NCI-H82 (cell line): ENCODE measurements at regions not wholly inside any gene's neighbourhood (a gene's known extent, or its start where the extent isn't known, plus 50 kb on each side); places are given as distances from the start of the nearest gene placed in this dataset.
A peak's percentile ranks its signal among the peaks of the same experiment; 100 is the strongest.
"Not testable (repeated sequence)": the region's sequence is repeated elsewhere in the genome, so short reads cannot be mapped to it uniquely, and the experiment has no call there.

Experiments used
- DNase-seq: peaks from one replicate; lab custom pipeline; 2025; lab: John Stamatoyannopoulos, UW

DNA sequence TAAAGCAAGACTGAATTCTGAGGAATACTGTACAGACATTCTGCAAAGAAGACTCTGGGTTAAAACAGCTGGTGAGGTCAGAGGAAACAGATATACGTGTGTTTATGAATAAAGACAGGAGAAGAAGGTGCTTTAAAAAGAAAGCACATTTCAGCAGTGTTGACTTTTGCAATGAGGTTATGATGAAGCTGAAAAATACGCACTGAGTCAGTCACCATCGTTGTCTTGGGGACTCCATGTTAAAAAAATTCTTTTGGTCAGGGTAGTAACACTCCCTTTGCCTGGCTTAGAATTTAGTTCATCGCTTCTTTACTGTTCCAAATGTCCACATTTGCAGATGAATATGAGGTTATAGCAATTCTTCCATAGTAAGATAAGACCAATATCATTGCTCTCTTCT is 1049.0 kb downstream of the TSN start:
- DNase-seq = no peak

DNA sequence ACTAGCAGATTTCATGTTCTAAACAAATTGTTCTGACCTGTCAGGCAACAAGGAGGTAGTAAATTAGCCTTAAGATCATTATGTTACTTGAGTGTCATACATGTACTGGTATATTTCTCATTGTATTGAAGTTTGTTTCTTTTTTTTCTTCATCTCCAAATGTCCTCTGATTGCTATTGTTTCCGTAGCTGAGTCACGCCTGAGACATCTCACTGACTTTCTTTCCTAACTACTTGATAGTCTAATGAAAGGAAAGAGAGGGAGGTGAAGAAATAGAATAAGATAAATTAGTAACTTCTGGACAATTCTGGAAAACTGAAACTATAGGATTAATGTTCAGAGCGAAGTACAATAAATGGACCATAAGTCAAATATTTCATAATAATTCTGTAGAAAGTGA is 1049.9 kb downstream of the TSN start:
- DNase-seq = no peak

DNA sequence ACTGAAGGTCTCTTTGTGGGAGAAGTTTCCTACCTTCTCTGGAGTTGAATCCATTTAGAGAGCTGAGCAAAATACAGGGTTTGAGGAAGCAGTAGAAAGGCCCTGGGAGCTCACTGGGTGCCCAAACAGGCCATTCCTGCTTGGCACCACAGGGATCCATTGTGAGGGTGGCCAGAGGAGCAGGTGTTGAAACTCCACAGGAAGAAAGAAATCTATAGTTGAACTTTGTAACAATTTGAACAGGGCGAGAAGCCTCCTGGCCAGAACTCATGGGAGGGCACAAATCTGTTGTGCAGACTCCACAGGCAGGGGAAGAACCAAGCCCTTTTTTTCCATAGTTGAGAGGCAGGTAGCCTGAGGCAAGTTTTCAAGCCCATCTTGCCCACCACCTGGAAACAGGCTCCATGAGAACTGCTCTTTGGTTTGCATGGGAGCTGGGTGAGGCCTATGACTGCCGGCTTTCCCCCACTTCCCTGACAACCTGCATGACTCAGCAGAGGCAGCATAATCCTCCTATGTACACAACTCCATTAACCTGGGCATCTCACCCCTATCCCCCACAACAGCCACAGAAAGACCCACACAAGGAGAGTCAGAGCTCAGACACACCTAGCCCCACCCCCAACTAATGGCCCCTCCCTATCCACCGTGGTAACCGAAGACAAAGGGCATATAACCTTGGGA is 1053.0 kb downstream of the TSN start:
- no peak for DNase-seq

DNA sequence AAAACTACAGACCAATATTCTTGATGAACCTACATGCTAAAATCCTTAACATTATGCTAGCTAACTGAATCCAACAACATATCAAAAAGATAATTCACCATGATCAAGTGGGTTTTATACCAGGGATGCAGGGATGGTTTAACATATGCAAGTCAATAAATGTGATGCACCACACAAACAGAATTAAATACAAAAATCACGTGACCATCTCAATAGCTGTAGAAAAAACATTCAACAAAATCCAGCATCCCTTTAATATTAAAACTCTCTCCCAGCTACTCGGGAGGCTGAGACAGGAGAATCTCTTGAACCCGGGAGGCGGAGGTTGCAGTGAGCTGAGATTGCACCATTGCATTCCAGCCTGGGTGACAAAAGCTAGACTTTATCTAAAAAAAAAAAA is 1056.8 kb downstream of the TSN start:
- DNase-seq = not testable (repeated sequence)

DNA sequence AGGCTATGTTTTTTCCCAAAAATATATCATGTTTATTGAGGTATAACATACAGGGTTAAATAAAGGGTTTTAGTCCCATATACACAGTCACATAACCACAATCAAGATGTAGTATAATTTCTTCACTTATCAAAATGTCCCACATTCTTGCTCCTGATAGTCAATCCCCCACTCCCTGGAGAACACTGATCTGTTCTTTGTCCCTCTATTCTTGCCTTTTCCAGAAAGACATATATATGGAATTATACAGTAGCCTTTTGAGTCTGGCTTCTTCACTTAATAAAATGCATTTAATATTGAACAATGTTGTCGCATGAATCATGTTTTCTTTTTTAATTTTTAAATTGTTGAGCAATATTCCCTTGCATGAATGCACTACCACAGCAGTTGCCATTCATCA is 1059.7 kb downstream of the TSN start:
- no peak for DNase-seq

DNA sequence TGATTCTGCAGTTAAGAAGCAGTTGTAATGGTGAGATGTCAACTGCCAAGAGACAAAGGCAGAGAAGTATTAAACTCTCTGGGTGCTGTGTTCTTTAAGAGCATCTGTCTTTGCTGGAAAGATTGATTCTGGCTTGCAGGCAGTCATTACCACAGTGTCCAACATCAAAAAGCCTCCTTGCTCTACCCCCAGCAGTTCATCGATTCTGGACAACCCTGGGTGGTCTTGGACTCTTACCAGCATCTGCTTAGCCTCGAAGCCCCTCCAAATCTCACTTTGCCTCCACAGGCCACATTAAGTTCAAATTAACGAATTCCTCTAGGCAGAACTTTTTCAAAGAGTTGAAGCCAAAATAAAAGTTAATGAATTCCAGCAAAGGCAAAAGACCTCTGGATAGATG is 1061.4 kb downstream of the TSN start:
- no peak for DNase-seq

DNA sequence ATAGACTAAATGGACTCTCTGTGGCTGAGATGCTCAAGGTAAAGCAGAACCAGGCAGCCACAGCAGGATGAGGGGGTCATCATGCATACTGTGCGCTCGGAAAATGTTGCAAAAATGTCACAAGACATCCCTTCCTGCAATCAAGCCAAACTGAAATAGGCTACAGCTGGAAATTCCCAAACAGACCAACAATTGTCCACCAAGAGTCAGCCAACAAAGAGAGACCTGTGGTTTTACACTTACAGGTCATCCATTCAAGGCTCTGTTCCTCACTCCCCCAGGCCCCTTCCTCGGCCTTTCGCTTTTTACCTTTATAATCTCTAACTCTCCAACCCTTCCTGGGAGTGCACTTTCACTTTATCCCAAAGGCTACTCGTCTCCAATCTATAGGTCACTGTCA is 1066.9 kb downstream of the TSN start:
- DNase-seq = no peak

DNA sequence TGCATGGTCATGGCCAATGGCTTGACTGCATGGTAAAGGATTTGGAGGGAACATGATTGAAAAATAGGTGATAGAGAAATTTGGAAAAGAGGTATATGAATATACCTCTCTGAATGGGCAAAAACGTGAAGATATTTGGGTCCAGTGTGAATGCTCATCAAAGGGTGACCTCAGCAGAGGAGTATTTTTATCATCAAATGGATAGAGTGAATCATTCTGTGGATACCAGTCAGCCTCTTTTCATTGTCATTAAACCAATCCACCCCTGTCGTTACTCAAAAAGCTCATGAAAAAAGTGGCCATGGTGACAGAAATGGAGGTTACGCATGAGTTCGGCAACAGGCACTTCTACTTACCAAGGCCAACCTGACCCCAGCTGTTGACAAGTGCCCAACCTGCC is 1074.7 kb downstream of the TSN start:
- no peak for DNase-seq

DNA sequence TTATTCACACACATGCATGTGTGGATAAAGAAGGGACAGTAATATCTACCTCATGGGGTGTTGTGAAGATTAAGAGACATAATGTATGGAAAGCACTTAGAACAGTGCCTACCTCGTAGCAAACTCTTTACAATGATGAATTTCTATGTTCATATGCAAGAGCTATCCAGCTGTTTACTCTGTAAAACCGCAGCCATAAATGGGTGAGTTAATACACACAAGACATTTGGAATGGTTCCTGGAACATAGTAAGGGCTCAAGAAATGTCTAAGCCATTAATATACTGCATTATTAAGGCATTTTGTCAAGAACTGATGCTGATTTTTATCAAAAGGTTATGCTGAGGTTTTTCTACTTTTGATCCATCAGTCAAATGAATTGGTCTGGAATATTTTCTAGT is 1076.2 kb downstream of the TSN start:
- no peak for DNase-seq

DNA sequence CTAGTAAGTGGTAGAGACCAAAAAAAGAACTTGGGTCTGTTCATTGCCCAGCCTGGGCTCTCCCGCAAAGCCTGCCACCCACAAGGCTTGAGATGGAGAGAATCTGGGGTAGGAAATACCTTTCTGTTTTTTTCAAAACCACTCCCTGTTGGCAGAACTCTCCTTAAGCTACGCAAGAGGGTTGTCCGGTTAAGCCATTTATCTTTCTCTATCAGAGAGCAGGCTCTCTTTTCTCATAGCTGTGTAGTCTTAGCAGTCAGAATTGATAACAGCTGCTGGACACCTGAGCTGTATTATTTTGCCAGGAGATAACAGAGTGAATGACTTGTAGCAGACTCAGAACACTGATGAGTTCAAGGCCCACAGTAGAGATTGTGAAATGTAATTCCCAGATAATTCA is 1088.1 kb downstream of the TSN start:
- DNase-seq = no peak

DNA sequence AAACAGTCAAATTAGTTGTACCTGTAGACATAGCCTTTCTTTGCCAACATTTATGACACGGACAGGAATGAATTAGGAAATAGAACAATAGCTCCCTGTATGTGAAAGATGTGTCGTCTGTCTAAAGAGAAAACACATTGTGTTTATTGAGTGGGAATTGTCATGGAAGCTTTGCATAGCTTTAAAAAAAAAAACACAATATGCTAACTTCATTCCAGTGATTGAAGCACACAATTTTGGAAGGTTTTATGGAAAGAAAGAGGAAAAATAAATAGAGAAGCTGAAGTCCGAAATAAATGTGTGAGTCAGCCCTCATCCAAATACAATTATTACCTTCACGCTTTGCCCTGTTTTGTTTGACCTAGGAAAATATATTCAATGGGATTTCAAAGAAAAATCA is 1095.7 kb downstream of the TSN start:
- no peak for DNase-seq

DNA sequence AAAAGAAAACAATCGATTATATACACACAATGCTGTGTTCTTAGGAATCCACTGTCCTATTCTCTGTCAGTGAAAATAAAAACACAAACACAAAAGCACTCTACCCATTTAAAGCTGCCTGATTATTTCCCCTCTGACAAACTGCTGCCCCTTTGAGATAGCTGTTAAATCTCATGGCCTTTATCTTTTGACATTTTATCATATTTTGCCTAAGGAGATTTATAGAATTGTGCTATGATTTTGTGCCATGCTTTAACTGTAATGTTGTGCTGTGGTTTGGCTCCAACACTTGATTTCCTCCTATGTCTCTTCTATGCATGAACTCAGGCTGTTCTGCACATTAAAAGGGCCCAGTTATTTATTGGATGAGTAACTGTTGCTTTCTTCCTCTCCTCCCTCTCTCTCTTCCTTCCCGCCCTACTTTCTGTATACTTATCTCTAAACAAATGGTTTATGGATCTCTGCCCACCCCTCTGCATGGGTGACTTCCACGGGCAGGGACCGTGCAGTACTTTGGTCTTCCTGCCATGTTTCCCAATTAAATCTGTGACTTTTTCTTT is 1096.6 kb downstream of the TSN start:
- no peak for DNase-seq

DNA sequence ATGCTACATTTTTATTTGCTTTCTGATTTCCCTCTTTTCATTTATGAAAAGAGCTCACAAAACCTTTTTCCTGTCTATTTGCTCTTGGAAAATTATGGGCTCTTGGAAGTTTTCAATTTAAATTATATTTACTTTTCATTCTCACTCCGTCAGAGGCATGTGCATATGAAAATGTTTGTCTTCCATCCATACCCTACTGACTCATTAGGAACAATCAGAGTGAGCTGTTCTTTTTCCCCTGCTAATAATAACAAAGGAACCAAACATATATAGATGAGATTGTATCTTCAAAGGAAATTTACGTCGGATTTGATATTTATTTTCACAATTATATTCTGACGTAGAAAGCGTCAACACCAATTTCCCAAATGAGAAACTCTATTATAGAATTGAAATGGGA is 1101.2 kb downstream of the TSN start:
- no peak for DNase-seq

DNA sequence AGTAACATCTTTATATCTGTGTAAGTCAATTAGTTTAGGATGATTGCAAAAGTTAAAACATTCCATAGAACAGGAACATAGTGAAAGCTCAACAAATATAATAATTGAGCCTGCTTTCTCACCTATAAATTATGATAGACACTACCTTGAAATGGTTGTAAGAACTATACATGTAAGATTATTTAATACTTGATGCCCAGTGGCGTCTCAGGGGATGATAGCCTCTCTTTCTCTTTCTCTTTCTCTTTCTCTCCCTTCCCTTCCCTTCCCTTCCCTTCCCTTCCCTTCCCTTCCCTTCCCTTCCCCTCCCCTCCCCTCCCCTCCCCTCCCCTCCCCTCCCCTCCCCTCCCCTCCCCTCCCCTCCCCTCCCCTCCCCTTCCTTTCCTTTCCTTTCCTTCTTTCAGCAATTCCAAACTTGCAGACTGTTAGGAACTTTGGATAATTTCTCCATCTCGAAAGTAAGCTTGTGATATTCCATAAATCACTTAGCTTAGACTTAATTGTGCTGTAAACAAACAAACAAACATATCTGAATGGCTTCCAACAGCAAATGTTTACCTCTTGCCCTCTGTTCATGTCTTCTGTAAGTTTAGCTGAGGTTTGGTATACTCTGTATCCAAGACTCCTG is 1102.7 kb downstream of the TSN start:
- no peak for DNase-seq

DNA sequence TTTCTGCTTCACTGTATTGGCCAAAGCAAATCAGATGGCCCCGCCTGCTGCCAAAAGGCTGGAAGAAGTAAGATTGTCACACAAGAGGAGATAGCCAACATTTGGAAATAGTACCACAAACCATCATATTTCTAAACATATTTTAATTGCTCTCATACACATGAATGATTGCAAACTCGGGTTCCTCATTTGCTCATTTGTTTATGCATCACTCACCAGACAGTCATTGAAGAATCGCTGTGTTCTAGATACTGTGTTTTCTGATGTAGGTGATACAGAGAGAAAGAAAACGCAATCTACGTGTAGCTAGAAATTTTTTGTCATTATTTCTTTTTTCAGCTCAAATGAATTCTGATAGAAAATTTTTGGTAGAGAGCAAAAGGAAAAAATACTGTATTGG is 1103.4 kb downstream of the TSN start:
- DNase-seq = no peak

DNA sequence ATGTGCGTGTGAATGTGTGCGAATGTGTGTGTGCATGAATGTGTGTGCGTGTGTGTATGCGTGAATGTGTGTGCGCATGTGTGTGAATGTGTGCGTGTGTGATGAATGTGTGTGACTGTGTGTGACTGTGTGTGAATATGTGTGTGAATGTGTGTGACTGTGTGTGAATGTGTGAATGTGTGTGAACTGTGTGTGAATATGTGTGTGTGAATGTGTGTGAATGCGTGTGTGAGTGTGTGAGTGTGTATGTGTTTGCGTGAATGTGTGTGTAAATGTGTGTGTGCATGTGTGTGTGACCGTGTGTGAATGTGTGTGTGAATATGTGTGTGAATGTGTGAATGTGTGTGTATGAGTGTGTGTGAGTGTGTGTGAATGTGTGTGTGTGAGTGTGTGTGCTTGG is 1103.8 kb downstream of the TSN start:
- DNase-seq = no peak

DNA sequence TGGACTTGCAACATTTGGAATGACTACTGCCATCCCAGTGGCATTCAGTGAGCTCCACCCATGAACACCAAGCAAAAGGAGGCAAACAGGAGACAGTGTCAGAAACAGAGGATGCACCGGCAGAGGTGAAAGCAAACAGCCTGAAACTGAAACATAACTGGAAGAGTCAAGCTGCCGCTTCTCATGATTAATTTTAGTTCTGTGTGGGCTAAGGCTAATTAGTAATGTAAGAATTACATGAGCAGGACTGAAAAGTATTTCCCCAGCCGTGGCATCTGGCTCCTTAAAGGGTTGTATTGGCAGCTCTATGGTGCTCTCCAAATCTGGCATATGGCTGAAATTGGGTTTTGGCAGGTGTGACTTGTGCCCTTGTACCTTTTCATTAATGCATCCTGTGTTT is 1108.1 kb downstream of the TSN start:
- DNase-seq = peak; percentile 9

DNA sequence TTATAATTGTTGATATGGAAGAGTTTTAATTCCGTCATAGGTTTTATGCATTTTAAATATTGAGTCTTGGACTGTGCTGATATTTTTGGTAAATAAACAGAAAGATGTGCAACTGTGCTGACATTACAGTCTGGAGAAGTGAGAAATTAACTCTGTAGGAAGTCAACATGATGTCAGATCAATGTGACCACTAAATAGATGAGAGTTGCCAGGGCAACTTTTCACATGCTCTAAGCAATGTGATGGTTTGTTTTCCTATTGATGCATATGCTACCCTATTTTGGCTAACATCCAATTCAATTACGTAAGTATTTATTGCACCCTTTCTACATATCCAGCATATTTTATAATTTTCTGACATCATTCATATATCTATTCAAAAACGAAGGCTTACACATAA is 1109.3 kb downstream of the TSN start:
- no peak for DNase-seq

DNA sequence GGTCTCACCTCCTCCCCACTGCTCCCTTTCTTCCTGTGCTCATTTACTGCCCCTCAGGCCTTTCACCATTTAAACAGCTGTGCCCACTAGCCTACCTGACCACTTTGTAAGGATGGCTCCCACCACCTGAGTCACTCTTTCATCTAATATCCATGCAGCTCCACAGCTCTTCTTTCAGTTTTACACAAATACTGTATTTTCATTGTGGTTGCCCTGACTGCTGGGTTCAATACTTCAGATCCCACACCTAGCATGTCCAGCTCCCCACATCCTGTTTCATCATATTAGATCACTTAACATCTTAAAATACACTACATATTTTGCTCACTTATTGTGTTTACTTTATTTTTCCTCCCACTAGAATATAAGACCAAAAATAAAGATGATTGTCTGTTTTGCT is 1110.6 kb downstream of the TSN start:
- DNase-seq = no peak

DNA sequence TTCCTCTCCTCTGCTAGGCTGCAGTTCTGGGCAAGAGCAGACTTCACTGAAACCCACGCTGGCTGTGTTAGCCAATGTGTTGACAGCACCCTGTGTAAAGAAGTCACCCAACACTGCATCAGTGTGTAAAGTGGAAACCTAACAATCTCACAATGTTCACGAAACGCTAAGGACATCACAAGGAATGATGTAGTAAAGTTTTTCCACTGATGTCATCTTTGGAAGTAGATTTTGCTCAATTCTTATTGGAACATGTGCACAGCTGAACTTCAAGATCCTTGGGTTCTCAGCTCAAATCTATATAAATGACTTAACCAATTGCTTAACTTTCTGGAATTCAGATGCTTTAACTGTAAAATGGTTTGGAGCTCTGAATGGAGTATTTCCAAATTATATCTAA is 1112.5 kb downstream of the TSN start:
- DNase-seq = no peak

DNA sequence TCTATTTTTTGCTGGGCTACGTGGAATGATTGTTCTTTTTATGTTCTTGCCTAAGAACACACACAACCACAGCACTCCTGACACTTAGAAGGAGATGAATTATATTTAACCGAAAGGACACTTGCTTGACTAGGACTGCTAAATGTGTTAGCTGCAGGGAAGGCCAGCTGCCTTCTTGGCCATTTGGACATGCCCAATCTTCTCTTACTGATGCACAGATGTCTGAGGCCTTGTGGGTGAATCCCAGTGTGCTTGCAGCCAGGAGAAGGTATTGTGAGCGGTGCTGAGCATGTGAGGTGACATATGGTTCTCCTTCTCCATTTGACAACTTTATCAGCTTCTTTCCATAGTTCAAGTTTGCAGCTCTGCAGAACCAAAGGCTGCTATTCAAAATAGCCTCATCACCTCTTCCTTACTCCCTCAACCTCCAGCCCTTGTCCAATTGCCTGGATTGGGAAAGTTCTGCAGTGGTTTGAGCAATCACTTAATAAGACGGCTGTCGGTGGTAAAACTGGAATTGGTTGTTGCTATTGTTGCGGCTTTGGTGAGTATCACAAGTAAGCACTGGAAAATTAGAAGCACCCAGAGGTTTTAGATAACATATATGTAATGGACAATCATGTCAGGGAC is 1113.3 kb downstream of the TSN start:
- DNase-seq = no peak

DNA sequence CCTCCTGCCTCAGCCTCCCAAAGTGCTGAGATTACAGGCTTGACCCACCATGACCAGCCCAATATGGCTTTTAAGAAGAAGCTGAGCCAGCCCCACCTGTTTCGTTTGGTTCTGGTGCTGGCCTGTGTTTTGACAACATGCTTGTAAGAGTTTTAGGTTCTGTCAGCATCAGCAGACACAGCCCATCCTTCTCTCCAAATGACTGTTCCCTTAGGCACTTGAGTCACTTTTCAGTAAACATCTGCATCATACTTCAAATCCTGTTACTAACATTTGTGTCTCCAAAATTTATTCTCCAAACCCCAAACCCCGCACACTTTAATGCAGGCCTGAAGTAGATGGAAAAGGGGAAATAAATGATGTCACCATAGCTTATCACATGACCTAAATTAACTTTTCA is 1118.5 kb downstream of the TSN start:
- no peak for DNase-seq

DNA sequence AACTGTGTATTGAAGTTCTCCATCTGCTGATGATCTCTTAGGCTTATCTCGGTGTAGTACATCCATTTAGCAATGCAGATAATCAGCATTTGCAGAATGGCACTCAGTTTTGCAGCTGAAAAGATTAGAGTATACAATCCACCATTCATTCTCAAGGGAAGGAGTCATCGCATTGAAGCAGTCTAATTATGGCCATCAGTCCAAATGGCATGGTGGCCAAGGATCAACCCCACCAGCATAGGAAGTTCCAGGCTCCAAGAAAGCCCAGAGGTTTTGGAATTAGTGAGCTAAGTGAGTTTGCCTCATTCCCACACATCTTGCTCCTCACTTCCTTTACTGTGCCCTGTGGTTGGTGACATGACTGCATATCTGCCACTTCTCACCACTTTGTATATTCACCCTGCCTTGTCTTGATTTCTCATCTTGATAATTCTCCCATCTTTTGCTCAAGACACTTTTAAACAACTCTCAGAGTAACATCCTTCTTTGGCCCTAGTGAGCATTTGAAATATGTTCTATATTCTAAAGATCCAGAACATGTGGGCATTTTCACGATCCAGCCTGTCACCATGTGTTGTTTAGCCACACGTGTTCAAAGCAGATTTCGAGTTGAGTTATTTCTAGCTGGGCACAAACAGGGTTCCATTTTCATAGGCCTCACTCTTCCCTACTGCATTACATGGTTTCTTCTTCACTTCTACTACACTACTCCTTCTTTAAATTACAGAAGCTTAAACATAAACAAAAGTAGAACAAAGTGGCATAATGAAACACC is 1119.8 kb downstream of the TSN start:
- peak; percentile 13 for DNase-seq
